ENCODE measurements at regions not wholly inside any gene's neighbourhood (a gene's known extent, or its start where the extent isn't known, plus 50 kb on each side); places are given as distances from the start of the nearest gene placed in this dataset.
"Not testable (repeated sequence)": the region's sequence is repeated elsewhere in the genome, so short reads cannot be mapped to it uniquely, and the experiment has no call there.

GRCh38 chr13:84777316-84777715 is 895.0 kb upstream of the SLITRK1 start:
- TF ChIP-seq EZH2 (IDR thresholded peaks at IDR 0.05; ENCODE audit: borderline replicate concordance, insufficient read depth, low read depth, low read length, poor library complexity, severe bottlenecking): no peak
- TF ChIP-seq, protein P1, sequence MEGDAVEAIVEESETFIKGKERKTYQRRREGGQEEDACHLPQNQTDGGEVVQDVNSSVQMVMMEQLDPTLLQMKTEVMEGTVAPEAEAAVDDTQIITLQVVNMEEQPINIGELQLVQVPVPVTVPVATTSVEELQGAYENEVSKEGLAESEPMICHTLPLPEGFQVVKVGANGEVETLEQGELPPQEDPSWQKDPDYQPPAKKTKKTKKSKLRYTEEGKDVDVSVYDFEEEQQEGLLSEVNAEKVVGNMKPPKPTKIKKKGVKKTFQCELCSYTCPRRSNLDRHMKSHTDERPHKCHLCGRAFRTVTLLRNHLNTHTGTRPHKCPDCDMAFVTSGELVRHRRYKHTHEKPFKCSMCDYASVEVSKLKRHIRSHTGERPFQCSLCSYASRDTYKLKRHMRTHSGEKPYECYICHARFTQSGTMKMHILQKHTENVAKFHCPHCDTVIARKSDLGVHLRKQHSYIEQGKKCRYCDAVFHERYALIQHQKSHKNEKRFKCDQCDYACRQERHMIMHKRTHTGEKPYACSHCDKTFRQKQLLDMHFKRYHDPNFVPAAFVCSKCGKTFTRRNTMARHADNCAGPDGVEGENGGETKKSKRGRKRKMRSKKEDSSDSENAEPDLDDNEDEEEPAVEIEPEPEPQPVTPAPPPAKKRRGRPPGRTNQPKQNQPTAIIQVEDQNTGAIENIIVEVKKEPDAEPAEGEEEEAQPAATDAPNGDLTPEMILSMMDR (IDR thresholded peaks at IDR 0.05): no peak
- ATAC-seq (ENCODE audit: low read depth) (no peak), DNase-seq (no peak)
- Mint-ChIP-seq H3K9me3 (ENCODE audit: insufficient read depth) (no peaks in the 10 kb centered on the region), H3K27me3 (no peaks in the 10 kb centered on the region), H3K4me3 (no peak overlapping the region), H3K27ac (no peak overlapping the region), H3K4me1 (no peaks in the 10 kb centered on the region)
- intact Hi-C loops (cut with micrococcal nuclease): no loop called here
- Histone ChIP-seq H3K4me3 (ENCODE audit: control extremely low read depth in 1 of 5, extremely low read depth in 1 of 5, insufficient read depth in 1 of 5, low read depth in 2 of 5, low read length in 4 of 5) (no peak overlapping the region), H4K20me1 (ENCODE audit: control insufficient read depth, insufficient read depth, low read length, poor library complexity, severe bottlenecking) (no peaks in the 10 kb centered on the region), H3K4me2 (replicated peaks; ENCODE audit: low read depth, low read length, poor library complexity, severe bottlenecking) (no peak overlapping the region), H3K27ac (ENCODE audit: low read length in 2 of 2) (no peak overlapping the region), H3K4me1 (ENCODE audit: control insufficient read depth in 2 of 2, insufficient read depth in 2 of 2, low read length in 2 of 2) (no peaks in the 10 kb centered on the region), H2AFZ (ENCODE audit: insufficient read depth, low read depth, low read length, poor library complexity, severe bottlenecking) (no peak overlapping the region), H3K36me3 (replicated peaks in 1 of 2; ENCODE audit: control extremely low read depth in 1 of 2, control insufficient read depth in 1 of 2, extremely low read depth in 1 of 2, insufficient read depth in 2 of 2, low read length in 1 of 2) (no peaks in the 10 kb centered on the region), H3K27me3 (replicated peaks in 1 of 4; ENCODE audit: control extremely low read depth in 1 of 4, control insufficient read depth in 3 of 4, insufficient read depth in 4 of 4, low read length in 3 of 4) (no peaks in the 10 kb centered on the region), H3K9ac (ENCODE audit: low read length) (no peak overlapping the region), H3K79me2 (ENCODE audit: control insufficient read depth, insufficient read depth, low read length) (no peaks in the 10 kb centered on the region), H3K9me3 (ENCODE audit: control extremely low read depth in 1 of 3, control insufficient read depth in 2 of 3, insufficient read depth in 1 of 3, low read length in 2 of 3) (no peaks in the 10 kb centered on the region)
- POLR2A ChIA-PET: no interaction called here
- CTCF ChIA-PET: no interaction called here
- 100% methylated on average over 2 of the region's 4 CpGs for WGBS (ENCODE audit: insufficient coverage)

- DNase-seq: no peak
- CTCF ChIA-PET: no interaction called here
- H3K4me3 Mint-ChIP-seq: no peak overlapping the region
- Histone ChIP-seq H4K20me1 (ENCODE audit: control insufficient read depth, insufficient read depth, low read length, poor library complexity, severe bottlenecking) (no peaks in the 10 kb centered on the region), H2AFZ (ENCODE audit: insufficient read depth, low read depth, low read length, poor library complexity, severe bottlenecking) (no peak overlapping the region), H3K4me3 (ENCODE audit: control extremely low read depth in 1 of 5, extremely low read depth in 1 of 5, insufficient read depth in 1 of 5, low read depth in 2 of 5, low read length in 4 of 5) (no peak overlapping the region), H3K4me2 (replicated peaks; ENCODE audit: low read depth, low read length, poor library complexity, severe bottlenecking) (no peak overlapping the region), H3K9me3 (ENCODE audit: control extremely low read depth in 1 of 3, control insufficient read depth in 2 of 3, insufficient read depth in 1 of 3, low read length in 2 of 3) (no peaks in the 10 kb centered on the region), H3K9ac (ENCODE audit: low read length) (no peak overlapping the region), H3K4me1 (ENCODE audit: control insufficient read depth in 2 of 2, insufficient read depth in 2 of 2, low read length in 2 of 2) (no peaks in the 10 kb centered on the region), H3K27me3 (replicated peaks in 1 of 4; ENCODE audit: control extremely low read depth in 1 of 4, control insufficient read depth in 3 of 4, insufficient read depth in 4 of 4, low read length in 3 of 4) (no peaks in the 10 kb centered on the region), H3K27ac (ENCODE audit: low read length in 2 of 2) (no peak overlapping the region), H3K36me3 (replicated peaks in 1 of 2; ENCODE audit: control extremely low read depth in 1 of 2, control insufficient read depth in 1 of 2, extremely low read depth in 1 of 2, insufficient read depth in 2 of 2, low read length in 1 of 2) (no peaks in the 10 kb centered on the region), H3K79me2 (ENCODE audit: control insufficient read depth, insufficient read depth, low read length) (no peaks in the 10 kb centered on the region)
- POLR2A ChIA-PET: no interaction called here
- ATAC-seq (ENCODE audit: low read depth): no peak
- intact Hi-C loops (cut with micrococcal nuclease): no loop called here
- no peak for TF ChIP-seq EZH2 (IDR thresholded peaks at IDR 0.05; ENCODE audit: borderline replicate concordance, insufficient read depth, low read depth, low read length, poor library complexity, severe bottlenecking)
- TF ChIP-seq, protein P1 (IDR thresholded peaks at IDR 0.05): no peak
- H3K4me1 Mint-ChIP-seq: no peaks in the 10 kb centered on the region
- no peaks in the 10 kb centered on the region for H3K9me3 Mint-ChIP-seq (ENCODE audit: insufficient read depth)
- no peak overlapping the region for H3K27ac Mint-ChIP-seq
- WGBS (ENCODE audit: insufficient coverage): 100% methylated on average over 2 of the region's 2 CpGs
- H3K27me3 Mint-ChIP-seq: no peaks in the 10 kb centered on the region
These were observed 894.3 kb upstream of the SLITRK1 start for GRCh38 chr13:84776593-84776992.

DNA sequence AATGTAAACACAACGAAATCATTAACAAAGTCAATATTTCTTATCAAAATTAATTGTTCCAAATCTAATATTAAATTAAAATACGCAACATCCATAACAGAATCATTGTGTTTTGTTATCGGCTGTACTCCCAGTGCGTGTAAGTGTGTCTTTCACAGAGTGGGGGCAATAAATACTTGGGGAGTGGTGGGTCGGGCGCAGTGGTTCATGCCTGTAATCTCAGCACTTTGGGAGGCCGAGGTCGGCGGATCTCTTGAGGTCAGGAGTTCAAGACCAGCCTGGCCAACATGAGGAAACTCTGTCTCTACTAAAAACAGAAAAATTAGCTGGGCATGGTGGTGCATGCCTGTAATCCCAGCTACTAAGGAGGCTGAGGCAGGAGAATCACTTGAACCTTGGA is 893.6 kb upstream of the SLITRK1 start:
- H3K9me3 ChIP-seq (ENCODE audit: control extremely low read depth in 1 of 3, control insufficient read depth in 2 of 3, insufficient read depth in 1 of 3, low read length in 2 of 3); H3K27me3 ChIP-seq (replicated peaks in 1 of 4; ENCODE audit: control extremely low read depth in 1 of 4, control insufficient read depth in 3 of 4, insufficient read depth in 4 of 4, low read length in 3 of 4); H3K9ac ChIP-seq (ENCODE audit: low read length); H3K4me2 ChIP-seq (replicated peaks; ENCODE audit: low read depth, low read length, poor library complexity, severe bottlenecking); H3K36me3 ChIP-seq (replicated peaks in 1 of 2; ENCODE audit: control extremely low read depth in 1 of 2, control insufficient read depth in 1 of 2, extremely low read depth in 1 of 2, insufficient read depth in 2 of 2, low read length in 1 of 2); H4K20me1 ChIP-seq (ENCODE audit: control insufficient read depth, insufficient read depth, low read length, poor library complexity, severe bottlenecking); DNase-seq; POLR2A ChIA-PET; H3K27ac ChIP-seq (ENCODE audit: low read length in 2 of 2); H3K4me3 Mint-ChIP-seq; H3K4me1 ChIP-seq (ENCODE audit: control insufficient read depth in 2 of 2, insufficient read depth in 2 of 2, low read length in 2 of 2); H2AFZ ChIP-seq (ENCODE audit: insufficient read depth, low read depth, low read length, poor library complexity, severe bottlenecking); H3K27me3 Mint-ChIP-seq; H3K79me2 ChIP-seq (ENCODE audit: control insufficient read depth, insufficient read depth, low read length); H3K4me1 Mint-ChIP-seq; H3K9me3 Mint-ChIP-seq (ENCODE audit: insufficient read depth); ATAC-seq (ENCODE audit: low read depth); H3K27ac Mint-ChIP-seq; intact Hi-C loops (cut with micrococcal nuclease); H3K4me3 ChIP-seq (ENCODE audit: control extremely low read depth in 1 of 5, extremely low read depth in 1 of 5, insufficient read depth in 1 of 5, low read depth in 2 of 5, low read length in 4 of 5); CTCF ChIA-PET: not testable (repeated sequence)
- WGBS (ENCODE audit: insufficient coverage): no CpG with 5 or more reads among the region's 9 CpGs

All from B cell (primary cell).